Endometrial microvascular endothelial cells (primary cell): ENCODE measurements at regions not wholly inside any gene's neighbourhood (a gene's known extent, or its start where the extent isn't known, plus 50 kb on each side); places are given as distances from the start of the nearest gene placed in this dataset.

Source experiments
- in situ Hi-C: cut with HindIII; loops from 2 replicates; pipeline ENCODE4 v1.10.0; 2017; ENCODE audit warnings: low sequenced_read_pairs, low pct_unique_long_range_greater_than_20kb; ENCODE audit errors: inconsistent ontology term

DNA sequence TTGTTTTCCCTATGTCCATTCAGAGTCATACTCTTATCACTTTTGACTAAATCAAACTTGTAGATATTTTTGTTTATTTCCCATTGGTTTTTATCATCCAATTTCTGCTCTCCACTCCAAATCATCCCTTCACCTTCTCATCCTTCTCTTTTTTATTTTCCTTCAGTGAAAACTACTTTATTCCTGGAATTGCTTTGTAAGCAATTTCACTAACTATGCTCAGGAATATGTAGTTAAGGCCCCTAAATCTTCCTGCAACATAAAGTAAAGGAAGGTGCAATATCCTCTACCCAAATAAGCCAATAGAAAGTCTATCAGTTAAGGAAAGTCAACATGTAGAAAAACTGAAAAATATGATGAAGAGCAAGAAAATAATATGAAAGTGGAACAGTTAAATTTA is 308.4 kb downstream of the SEC23A start:
- in situ Hi-C loops, result no loop called here

DNA sequence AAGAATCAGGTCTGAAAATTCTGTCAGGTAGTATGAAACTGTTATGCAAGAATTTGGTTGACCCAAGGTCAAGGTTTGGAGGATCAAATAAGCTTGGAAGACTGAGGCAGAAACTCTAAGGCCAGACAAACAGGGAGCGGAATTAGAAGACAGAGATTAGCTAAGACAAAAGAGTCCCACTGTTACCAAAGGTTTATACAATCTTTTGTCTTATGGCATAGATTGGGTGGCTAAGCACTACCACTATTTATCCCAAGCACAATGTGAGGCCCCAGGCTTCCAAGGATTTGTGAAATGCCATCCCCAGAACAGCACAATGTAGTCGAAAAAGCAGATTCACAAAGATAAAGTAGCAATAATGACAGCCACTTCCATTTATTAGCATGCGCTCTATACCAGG is 311.2 kb downstream of the SEC23A start:
- in situ Hi-C loops, result no loop called here

DNA sequence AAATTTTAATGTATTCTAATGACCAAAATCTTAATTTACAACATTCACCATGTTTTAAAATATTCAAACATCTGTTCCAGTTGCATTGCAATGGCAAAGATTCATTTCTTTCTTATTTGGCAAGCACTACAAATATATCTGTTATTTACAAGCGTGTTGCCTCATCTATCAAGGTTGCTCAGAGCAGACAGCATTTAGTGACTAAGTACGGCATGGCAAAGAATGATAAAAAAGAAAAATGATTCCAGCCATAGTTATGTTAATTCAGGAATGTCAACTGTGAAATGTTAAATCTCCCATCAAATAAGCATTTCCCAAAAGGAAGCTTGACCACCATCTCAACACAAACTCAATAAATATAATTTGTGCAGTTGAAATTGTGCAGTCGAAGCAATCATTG is 312.1 kb downstream of the SEC23A start:
- in situ Hi-C loops, result no loop called here

DNA sequence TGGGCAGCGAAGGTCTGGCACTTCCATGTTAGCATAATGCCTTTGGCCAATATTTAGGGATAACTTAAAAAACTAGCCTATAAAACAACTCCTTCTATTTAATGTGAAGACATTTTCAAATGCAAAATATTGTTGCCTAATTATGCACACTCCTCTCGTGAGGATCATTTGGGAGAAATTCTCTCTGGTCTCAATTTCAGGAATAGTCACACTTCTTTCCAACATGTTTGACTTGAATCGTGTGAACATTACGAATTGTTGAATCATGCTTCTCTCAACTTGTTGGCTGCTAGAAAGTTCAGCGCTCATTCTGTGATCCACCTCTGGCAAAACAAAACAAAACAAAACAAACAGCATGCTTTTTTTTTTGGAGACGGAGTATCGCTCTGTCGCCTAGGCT is 313.2 kb downstream of the SEC23A start:
- in situ Hi-C loops, result no loop called here

DNA sequence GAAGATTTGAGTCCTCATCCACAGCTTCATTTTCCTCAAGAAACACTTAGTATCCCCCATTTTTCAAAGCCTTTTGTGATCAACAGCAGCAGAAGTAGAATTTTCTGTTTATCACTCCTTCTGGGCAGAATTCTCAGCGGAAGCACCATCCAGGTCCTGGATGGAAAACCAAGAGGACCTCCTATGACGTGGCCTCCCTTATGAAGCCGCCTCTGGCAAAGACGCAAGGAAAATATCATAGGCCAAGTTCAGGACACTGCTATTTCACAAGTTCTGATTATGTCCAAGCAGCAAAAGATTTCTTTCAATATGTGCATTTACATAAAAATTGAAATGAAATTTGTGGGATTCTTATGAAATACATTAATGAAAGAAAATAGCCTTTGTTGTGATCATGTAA is 315.0 kb downstream of the SEC23A start:
- in situ Hi-C loops, result no loop called here

DNA sequence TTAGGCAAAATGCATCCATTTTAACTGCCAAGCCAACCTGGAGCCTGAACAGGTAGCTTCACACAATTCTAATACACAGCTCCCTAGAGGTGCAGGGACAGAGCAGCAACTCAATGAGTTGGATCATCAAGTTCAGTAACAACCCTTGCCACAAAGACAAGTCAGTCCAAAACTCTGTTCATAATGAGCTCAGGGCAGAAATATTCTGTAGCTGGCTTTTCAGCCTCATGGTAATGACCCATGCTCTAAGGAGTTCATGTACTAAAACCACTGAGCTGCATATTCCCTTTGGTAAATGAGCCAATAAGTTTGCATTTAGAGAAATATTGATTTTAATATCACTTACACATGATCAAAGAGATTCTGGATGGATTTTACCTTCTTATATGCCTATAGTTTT is 316.1 kb downstream of the SEC23A start:
- in situ Hi-C loops, result no loop called here

DNA sequence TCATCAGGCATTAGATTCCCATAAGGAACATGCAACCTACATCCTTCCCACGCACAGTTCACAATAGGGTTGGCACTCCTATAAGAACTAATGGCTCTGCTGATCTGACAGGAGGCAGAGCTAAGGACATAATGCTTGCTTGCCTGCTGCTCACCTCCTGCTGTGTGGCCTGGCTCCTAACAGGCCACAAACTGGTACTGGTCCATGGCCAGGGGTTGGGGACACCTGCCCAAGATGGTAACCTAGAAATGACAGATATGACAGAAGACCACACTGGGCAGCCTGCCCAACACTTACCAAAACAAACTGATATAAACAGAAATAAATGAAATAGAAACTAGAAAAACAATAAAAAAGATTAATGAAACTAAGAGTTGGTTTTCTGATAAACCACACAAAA is 325.6 kb downstream of the SEC23A start:
- in situ Hi-C loops, result no loop called here

DNA sequence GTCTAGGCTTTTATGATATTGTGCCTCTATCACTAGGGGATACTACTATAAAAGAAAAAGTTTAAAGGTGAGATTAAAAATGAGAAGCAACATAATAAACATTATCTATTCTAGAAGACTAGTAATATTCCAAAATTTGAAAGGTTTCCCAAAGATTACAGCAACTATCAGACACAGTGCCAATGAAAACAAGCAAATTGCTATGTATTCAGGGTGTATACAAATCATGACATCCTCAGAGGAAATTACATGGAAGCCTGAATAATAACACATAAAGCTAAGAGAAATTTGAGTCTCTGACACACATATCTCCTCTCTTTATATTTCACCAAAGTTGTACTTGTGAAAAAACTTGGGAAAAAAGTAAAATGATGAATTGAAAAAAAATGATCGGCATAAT is 327.0 kb downstream of the SEC23A start:
- in situ Hi-C loops, result no loop called here

DNA sequence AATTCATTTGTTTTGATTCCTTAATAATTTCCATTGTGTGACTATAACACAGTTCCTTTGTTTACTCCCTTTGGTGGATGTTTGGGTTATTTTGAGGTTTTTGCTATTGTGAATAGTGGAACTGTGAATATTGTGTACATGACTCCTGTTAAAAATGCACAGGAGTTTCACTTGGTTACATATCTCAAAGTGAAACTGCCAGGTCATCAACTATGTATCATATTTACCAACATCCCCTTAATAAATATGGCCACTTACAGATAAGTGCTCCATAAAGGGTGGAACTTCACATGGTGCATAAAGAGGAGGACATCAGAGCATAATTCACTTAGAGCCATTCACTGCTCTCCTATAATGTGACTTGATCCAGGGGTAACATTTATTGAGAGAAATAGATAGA is 328.9 kb downstream of the SEC23A start:
- in situ Hi-C loops, result no loop called here

DNA sequence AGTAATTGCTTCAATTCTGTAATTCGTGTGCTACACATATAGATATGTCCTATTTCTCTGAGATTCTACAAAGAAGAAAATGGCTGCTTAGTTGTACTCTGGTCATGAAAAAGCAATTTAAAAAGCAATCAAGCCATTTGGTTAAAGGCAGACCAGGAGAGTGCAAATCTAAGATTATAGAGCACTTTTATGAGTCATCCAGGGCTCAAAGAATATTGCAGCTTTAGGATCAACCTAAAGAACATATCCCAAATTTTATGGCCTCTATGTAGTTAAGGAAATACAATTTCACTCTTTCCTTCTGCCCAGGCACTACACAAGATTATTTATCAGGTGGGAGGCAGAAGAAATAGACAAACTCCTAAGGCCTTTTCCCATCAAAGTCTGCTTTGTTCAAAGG is 332.8 kb downstream of the SEC23A start:
- in situ Hi-C loops, result no loop called here

DNA sequence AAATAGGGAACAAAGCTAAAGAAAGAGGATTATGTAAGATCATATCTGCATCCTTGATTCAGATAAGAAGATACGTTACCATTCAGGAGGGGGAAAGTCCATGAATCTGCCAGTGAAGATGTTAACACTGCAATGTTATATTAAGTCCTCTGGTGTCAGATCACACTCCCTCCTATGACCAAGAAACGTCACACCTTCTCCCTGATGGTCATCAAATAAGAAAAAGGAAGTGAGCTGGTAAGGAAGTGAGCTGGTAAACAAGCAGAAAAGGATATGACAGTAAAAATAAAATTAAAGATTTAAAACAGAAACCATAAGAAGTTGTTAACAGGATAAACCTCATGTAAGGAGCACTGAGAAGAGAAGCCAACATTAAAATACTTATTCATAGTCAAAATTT is 340.2 kb downstream of the SEC23A start:
- in situ Hi-C loops, result no loop called here

DNA sequence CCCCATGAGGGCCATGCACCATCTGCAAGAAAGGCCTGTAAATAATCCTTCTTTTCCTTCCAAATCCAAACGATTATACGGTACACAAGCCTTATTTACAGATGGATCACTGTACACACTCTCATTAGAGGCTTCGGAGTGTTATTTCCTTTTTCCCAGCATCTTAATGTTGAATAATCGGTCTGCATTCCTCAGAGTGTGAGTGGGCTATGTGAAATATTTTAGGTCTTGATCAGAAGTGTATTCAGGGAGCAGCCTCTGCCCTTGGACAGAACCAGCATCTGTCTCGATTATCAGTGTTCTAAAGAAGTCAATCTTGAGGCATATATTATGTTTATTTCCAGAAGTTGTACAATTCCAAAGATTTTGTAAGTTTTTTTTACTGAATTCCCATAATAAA is 340.6 kb downstream of the SEC23A start:
- in situ Hi-C loops, result no loop called here

DNA sequence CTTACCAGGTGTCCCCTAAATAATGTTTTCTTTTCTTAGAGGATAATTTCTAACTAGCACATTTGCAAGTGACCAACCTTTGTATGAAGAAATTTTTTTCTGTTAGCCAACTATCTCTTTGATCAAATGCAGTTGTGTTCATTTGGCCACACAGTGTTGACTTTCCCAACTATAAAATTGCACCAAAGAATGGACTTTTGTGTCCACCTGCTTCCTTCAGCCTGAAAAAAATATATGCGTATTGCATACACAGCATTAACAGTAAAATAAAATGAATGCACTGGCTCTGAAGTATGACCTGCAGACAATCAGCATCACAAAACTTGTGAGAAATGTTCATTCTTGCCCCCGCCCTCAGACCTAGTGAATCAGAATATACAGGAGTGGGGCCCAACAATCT is 342.0 kb downstream of the SEC23A start:
- in situ Hi-C loops, result no loop called here

DNA sequence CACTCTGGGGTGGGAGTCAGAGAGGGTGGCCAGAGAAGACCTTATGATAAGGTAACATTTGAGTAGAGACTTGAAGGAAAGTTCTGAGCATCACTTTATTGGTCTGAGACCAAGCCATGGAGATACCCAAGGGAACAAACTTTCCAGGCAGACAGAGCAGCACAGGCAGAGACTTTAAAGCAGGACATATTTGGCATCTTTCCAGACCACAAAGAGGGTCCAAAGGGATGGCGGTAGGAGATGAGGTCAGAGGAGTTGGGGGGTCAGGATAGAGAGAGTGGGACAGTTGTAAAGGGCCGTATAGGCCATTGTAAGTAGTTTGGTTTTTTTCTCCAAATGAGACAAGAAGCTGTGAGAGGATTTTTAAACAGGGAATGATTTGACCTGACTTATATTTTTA is 344.4 kb downstream of the SEC23A start:
- in situ Hi-C loops, result no loop called here

DNA sequence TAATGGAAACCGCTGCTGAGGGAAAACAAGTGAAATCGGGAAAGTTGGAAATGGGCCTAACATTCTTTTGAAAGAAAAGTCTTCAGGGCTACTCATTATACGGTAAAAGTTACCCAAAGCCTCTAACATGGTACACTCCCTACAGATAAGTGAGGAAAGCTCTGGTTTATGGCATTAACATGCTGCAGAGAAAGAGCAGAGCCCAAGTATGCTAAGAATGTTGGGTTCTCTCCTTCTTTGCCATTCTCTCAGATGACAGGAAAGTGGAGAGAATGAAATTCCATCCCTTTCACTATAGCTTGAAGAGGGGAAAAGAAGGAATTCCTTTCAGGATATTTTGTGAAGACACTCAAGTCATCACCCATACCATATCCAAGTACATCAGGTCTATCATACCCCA is 348.0 kb downstream of the SEC23A start:
- in situ Hi-C loops, result no loop called here

DNA sequence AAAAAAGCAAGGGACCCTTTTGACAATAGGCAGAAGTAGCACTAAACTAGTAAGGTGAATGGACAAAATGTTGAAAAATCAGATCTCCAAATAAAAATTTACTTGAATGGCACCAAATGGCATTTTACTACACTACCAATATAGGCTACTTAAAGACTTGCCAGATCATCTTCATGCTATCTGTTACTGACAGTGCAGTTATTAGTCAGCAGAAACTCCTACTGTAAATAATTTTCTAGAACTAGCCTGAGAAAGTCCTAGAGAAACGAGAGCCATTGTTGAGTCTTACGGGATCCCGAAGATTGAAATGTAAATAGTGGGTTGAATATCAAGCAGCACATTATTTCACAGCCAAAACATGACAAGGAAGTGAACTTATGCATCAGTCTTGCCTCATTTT is 350.3 kb downstream of the SEC23A start:
- in situ Hi-C loops, result no loop called here

DNA sequence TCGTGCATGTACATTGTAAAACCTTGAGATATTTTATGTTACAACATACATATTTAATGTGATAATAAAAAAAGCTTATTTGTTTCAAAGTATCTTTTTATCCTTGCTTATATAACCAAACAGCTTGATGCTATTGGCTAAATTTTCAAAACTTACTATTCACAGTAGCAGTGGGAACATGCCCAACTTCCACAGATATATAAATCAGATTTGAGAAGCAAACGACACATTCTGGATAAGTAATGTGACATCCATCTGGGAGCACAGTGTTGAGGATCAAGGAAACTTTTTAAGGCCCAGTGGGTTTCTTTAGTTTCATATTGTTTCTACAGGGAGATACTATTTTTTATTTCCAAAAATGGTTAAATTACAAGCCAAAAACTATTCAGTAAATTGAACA is 350.7 kb downstream of the SEC23A start:
- in situ Hi-C loops, result no loop called here

DNA sequence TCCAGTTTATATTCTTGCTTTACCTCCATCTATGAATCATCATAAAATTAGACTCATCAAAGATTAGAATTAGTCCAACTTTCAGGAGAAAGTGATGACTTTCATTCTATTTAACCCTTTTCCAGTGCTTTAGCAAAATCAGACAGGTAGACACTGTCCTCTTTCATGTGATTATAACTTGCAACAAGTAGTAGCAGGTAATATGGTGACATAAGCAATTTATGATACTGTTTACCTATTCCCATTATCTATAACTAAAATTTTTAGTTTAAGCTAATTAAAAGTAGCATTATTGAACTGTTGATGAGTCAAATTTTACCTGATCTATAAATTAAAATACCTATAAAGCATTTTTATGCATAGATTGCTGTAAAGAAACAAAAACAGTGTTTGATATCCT is 351.6 kb downstream of the SEC23A start:
- in situ Hi-C loops, result no loop called here

DNA sequence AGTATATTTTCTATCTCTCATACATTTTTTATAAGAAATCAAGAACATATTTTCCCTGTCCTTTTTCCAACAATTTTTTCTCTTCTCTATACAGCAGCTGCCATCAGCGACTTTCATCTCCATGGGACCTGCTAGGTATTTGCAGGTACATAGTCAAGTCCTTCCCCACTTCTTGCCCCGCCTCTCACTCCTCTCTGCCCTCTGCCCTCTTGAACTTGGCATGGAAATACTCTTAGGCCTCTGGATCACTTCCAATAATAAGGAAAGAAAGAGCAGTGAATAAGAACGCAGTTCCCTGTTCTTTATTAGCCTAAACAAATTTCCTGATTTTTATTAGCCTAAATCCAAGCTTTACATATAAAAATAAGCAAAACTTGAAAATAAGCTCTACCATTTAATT is 353.1 kb downstream of the SEC23A start:
- in situ Hi-C loops, result no loop called here

DNA sequence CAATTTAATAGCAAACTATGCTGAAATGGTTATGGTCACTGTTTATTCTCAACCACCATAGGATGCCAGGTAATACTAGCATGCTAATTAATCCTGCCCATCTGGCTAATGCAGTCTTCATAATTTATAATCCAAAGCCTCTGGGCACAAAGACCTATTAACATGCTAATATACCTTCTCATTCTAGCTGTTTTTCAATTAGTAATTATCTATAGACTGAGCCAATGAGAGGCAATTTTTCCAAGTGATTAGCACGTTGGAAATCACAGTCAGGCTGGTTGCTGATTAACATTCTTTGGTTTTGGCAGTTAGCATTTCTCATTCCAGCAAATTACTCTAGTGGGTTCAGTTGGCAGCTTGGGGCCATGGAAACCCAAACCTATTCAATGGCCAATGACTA is 357.2 kb downstream of the SEC23A start:
- in situ Hi-C loops, result no loop called here

DNA sequence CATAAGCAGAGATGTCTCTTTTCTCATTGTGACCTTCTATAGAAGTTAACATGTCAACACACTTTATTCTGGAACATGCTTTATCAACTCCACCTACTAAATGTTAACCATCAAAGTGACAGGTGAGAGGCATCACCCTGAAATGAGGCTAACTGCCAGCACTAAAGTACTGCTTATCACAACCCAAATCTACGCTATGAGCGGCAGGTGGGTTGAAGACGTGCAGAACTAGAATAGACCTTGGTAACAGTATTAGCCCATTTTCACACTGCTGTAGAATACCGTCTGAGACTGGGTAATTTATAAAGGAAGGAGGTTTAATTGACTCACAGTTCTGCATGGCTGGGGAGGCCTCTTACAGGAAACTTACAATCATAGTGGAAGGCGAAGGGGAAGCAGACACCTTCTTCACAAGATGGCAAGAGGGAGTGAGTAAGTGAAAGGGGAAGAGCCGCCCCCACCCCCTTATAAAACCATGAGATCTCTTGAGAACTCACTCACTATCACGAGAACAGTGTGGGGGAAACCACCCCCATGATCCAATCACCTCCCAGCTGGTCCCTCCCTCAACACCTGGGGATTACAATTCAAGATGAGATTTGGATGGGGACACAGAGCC is 359.0 kb downstream of the SEC23A start:
- in situ Hi-C loops, result no loop called here
